ENCODE measurements at regions not wholly inside any gene's neighbourhood (a gene's known extent, or its start where the extent isn't known, plus 50 kb on each side); places are given as distances from the start of the nearest gene placed in this dataset.

GRCh38 chr14:99058542-99058941 is 213.5 kb downstream of the BCL11B start:
- DNase-seq (ENCODE audit: low read depth): no peak

DNA sequence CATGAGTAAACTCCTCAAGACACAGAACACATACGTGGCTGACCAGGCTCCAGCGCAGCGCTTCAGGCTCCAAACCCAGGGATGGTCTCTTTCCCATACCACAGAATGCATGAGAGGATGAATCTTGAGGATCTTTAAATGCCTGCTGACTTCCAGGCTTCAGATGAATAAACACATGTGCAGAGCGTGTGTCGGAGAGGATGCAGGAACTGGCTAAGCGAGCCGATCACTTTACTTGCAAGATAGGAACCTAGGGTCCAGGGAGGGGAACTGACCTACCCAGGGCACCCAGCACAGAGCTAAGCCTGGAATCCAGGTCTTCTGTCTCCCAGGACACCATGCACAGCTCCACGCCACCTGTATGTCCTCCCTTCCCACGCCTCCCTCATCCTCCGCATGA is 209.8 kb downstream of the BCL11B start:
- no peak for DNase-seq (ENCODE audit: low read depth)

DNA sequence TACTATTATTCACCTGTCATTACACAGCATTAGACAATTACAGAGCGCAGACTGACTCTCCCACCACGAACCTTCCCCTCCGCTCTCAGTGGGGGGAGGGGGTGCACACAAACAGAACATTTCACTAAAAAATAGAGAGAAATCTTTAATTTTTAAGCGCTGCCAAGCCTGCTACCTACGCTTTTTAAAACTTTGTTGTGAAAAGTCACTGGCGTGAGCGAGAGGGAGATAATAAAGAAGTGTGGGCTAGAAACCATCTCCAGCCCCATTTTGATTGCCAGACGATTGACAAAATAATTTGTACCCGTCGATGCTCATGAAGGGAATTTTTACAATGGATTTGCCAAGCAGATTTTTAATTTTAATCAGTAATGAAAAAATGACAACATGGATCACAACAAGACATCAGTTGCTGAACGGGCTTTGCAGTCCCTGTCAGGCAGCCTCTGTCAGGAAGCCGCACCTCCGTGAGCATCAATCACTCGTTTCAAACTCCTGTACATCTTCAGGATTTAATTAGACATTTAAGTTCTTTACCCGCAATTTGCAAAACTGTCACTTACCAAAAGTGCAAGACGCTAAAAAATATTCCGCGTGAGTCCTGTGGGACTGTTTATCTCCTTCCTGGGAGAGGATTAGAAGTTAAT is 209.1 kb downstream of the BCL11B start:
- no peak for DNase-seq (ENCODE audit: low read depth)

DNA sequence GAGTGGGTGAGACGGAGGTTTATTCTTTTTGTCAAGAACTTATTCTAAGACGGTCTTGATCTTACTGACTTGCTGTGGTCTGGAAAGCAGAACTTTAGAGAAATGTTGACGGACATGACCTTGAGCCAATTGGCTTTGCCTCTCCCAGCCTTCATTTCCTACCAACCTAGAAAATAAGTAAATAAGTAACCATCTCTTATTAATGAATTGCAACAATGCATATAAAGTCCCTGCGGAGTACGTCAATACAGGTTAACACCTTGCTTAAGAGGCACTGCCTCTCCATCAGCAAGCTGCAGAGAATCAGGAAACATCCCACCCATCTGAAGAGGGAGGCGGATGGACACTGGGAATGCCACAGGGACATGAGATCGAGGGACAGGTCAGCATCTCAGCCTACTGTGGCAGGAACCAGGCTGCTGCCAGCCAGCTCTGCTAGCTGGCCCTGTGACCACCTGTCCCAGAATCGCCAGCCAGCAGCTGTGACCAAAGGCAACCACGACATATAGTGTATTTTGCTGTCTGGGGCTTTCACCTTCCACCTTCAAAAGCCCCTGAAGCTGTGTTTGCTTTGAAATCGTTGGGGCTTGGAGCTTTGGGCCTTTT is 208.3 kb downstream of the BCL11B start:
- no peak for DNase-seq (ENCODE audit: low read depth)

DNA sequence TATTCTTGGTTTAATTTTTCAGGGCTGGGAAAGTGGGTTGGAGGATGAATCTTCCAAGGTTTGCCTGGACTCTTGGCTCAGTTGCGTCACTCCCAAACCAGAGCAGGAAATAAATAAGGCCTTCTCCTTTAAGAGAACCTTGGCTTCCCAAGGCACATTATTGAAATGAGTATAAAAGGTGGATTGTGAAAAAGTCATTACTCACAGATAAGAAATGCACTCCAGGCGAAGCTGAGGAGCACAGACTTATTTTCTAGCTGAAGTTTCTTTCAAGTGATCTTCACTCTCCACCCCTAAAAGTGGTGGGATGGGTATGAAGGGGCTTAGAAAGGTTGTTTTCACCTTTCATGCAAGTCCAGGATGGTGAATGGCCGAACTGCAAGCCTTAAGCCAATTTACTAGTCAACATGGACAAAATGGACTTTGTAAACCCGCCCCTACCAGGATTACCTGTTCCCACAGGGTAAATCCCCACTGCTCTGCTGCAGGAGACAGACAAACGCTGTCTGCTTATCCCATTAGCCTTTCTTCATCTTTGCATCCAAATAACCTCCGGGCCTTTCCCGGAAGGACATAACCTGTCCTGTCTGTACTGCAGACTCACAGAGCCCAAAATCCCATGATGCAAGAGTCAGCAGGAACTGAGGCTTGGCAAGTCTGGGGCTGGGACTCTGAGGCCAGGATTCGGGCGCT is 207.6 kb downstream of the BCL11B start:
- no peak for DNase-seq (ENCODE audit: low read depth)

DNA sequence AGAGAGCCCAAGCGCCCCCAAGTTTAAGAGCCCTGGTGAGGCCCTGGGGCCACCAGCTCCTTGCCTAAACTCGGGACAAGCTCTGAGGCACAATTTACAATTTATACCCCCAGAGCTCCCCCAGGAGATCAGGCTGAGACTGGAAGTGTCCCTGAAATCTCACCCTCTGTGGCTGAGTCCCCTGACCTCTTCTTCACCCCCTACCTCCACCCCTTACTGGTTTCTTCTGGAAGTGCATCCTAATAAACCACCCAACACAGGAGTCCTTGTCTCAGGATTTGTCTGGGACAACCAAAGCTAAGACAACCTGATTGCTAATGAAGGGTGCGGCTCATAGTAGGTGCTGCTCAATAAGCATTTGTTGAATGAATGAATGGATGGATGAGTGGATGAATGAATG is 206.4 kb downstream of the BCL11B start:
- DNase-seq (ENCODE audit: low read depth): no peak

- no peak for DNase-seq (ENCODE audit: low read depth)
Measured at GRCh38 chr14:99066378-99066777, 205.6 kb downstream of the BCL11B start.

DNA sequence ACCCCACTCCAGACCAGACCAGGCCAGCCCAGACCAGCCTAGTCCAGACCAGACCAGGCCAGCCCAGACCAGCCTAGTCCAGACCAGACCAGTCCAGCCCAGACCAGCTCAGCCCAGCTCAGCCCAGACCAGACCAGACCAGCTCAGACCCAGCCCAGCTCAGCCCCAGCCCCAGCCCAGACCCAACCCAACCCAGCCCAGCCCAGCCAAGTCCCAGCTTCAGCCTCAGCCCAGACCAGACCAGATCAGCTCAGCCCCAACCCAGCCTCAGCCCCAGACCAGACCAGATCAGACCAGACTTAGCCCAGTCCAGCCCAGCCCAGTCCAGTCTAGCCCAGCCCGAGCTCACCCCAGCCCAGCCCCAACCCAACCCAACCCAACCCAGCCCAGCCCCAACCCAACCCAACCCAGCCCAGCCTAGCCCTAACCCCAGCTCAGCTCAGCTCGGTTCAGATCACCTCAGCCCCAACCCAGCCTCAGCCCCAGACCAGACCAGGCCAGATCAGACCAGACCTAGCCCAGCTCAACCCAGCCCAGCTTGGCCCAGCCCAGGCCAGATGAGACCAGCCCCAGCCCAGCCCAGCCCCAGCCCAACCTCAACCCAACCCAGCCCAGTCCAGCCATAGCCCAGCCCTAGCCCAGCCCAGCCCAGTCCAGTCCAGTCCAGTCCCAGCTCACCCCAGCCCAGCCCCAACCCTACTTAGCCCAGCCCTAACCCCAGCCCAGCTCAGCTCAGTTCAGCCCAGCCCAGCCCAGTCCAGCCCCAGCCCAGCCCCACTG is 204.7 kb downstream of the BCL11B start:
- no peak for DNase-seq (ENCODE audit: low read depth)

GRCh38 chr14:99067927-99068326 is 204.1 kb downstream of the BCL11B start:
- no peak for DNase-seq (ENCODE audit: low read depth)

- no peak for DNase-seq (ENCODE audit: low read depth)
Measured at GRCh38 chr14:99069946-99070345, 202.1 kb downstream of the BCL11B start.

GRCh38 chr14:99072433-99072832 is 199.6 kb downstream of the BCL11B start:
- no peak for DNase-seq (ENCODE audit: low read depth)

DNA sequence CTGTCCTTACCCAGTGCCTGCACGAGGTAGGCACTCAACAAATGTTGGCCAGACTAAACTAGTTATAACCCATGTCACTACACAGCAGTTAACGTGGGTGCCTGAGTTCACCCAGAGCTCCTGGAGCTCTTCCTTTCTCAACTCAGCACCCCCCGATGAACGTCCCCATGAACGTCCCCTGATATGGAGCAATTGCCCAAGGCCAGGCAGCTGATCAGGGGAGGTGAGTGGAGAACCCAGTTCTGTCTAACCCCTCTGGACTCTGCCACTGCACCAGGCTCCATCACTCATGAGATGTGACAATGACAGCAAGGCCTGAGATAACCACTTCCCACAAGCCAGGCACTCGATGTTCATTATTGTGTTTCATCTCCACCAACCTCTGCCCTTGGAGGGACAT is 199.0 kb downstream of the BCL11B start:
- DNase-seq (ENCODE audit: low read depth): no peak

DNA sequence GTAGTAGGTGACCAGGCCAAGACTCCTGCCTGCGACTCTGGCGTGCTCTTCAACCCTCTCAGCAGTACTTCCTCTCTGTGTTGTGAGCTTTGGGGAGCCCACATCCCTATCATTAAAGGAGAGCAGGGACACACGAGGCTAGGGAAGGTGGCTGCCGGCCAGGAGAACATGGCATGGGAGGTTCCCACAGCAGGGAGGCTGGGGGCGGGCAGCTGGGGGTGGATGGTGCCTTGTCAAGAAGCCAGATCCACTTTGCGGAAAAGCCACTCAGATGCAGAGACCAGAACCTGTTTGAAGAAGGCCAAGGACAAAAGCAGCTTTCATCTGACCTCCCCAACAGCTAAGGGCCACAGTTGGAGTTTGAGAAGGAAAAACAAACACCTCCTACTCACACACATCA is 198.6 kb downstream of the BCL11B start:
- no peak for DNase-seq (ENCODE audit: low read depth)

DNA sequence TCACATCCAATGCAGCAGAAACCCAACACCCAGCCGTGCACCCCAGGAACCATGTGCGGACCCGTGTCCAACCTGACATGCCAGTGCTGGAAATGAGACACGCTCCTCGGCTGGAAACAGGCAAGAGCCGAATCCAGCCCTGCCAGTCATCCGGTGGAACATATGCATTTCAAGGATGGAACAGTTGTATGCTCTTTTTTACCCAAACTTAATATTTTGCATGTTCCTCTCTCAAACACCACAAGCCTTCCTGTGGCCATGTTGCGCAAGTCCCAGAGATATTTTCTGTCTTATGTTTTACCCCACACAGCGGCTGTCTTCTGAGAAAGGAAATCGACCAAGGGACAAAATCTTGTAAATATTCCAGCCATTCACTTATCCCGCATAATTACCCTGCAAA is 196.9 kb downstream of the BCL11B start:
- DNase-seq (ENCODE audit: low read depth): no peak

DNA sequence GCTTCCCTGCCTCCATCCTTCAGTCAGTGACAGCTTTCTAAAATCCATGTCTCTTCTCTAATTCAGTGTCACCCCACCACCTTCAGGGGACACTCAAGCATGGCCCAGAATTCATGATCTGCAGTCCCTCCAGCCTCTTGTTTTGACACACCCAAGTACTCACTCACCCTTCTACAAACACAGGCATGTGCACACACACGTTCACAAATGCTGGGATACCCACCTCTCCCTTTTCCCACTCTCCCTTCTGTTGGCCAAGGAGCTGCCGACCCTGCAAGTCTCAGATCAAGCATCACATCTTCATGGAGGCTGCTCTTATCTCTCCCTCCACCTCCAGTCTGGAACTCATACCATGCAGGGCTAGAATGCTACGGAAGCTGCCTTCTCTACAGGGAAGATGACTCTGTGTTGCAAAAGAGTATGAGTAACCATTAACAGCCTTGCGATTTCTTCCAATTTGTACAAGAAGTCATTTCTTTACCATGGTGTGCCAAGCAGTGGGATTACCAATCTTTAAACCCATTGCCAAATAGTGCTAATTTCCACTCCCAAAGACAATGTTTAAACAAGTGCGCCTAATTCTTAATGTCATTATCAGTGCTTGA is 196.1 kb downstream of the BCL11B start:
- no peak for DNase-seq (ENCODE audit: low read depth)

DNA sequence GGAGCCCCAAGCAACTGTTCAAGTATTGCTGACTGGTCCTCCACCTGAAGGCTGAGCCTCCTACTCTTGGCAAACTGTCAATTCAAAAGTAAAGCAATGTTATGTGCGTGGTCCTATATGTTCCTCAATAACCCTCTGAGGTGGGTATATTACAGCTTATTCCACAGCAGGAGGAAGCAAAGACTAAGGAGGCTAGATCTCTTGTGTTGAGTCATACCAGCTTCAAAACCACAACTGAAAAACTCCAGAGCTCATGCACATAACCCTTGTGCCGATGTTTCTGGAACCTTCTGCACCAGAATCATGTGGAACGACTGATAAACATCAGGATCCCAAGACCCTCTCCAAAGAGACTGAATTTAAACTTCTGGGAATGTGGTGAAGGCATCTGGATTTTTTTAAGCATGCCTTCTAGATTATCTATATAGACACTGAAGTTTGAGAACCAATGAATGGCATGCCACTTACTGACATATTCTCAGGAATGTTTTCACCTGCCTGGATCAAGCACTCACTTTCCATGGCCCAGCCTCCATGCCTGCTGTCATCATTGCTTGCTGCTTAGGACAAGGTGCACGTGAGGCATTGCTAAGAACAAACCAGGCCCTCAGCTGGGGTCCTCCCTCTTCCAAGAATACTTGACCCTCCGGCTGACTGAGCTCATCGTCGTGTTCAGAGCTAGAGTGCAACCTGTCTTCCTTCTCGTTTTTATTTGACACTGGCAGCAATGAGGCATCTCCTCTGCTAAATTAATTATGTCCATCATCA is 194.7 kb downstream of the BCL11B start:
- DNase-seq (ENCODE audit: low read depth): no peak

- DNase-seq (ENCODE audit: low read depth): no peak
Measured at GRCh38 chr14:99077844-99078236, 194.2 kb downstream of the BCL11B start.

DNA sequence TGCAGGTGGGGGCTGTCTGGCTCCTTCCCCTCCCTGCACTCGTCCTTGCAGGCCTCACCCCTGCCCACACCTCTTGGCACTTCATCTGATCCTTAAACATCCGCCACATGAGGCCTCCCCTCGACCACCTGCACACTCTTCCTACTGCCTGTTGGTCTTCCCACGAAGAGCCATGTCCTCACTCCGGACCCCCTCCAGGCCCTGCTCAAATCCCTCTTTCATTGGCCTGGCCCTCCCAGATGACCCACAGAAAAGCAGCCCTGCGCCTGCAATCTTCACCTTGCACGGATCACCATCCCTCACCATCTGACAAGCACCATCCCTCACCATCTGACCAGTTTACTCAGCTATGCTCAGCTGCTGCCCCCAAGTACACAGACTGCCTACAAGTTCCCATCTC is 193.6 kb downstream of the BCL11B start:
- no peak for DNase-seq (ENCODE audit: low read depth)

DNA sequence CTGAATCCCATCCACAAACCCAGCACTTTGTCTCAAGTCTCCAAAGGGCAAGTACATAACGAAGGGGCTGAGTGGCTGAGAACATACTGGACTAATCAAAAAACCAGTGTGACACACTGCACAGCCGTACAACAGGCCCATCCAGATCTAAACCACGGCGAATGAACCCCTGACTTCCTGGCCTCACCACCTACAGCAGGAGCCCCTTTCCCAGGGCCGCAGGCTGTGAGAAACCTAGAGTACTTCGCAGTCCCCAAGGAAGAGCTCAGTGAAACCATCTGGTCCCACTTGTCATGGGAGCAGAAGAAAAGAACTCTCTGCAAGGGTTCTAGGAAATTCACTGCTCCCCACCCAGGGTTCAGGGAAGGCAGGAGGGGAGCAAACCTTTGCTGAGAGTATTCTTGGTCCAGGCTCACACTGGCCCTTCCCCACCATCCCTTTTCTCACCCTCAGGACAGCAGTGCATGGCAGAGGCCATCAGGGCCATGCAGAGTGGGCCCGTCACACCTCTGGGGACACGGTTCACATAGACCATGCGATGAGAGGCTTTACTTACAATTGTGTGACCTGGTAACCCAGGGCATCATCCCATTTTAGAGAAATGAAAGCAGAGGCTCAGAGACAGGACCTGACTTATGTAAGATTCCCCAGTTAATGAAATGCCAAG is 192.8 kb downstream of the BCL11B start:
- no peak for DNase-seq (ENCODE audit: low read depth)

DNA sequence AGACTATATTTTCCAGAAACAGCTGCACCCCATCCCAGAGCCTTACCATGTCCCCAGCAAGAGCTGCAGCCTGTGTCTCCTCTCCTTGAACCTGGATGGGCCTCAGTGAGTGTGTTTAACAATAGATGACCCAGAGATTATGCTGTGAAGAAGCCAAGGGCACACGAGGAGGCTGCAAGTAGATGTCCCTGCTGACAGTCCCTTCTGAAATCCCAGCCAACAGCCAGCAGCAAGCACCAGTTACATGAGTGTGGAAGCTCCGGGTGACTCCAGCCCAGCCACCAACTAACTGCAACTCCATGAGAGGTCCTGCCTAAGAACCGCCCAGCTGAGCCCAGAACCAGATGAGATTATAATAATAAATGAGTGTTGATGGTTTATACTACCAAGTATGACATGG is 191.7 kb downstream of the BCL11B start:
- no peak for DNase-seq (ENCODE audit: low read depth)

GRCh38 chr14:99081156-99081765 is 190.7 kb downstream of the BCL11B start:
- DNase-seq (ENCODE audit: low read depth): no peak
